Caco-2 (cell line): ENCODE measurements at regions not wholly inside any gene's neighbourhood (a gene's known extent, or its start where the extent isn't known, plus 50 kb on each side); places are given as distances from the start of the nearest gene placed in this dataset.

Source experiments
- BruUV-seq: library from RNA; stranded (reverse); fragments of 400-500 nt; replicated peaks from 2 replicates; lab custom pipeline; 2021; lab: Mats Ljungman, UMichigan
- CTCF ChIA-PET: fragments of 300-600 bp; sonication (Branson Sonifier 250); formaldehyde crosslinking; loops from one replicate; lab custom pipeline; 2022; ENCODE audit warnings: antibody characterized with exemption; lab: Charles Lee
- POLR2A ChIA-PET: fragments of 300-600 bp; sonication (Branson Sonifier 250); formaldehyde crosslinking; loops from one replicate; lab custom pipeline; 2022; ENCODE audit warnings: antibody characterized with exemption; lab: Charles Lee
- DNase-seq, 2 experiments: peaks; one replicate each; pipeline versions ENCODE4 v3.0.0 to v3.0.0-alpha.2; 2020 to 2022
- H3K27me3 ChIP-seq: replicated peaks from 2 replicates; pipeline ENCODE4 v1.6.0; 2011; ENCODE audit warnings: low read length; ENCODE audit not compliant: control insufficient read depth, insufficient read depth
- H3K36me3 ChIP-seq: 2 replicates; pipeline ENCODE4 v1.5.1; 2011; ENCODE audit warnings: low read length; ENCODE audit not compliant: control insufficient read depth, insufficient read depth
- H3K4me1 ChIP-seq: fragments of 250-450 bp; sonication (Bioruptor Pico); 2 replicates; pipeline ENCODE4 v1.5.1; 2020; ENCODE audit warnings: mild to moderate bottlenecking
- H3K4me3 ChIP-seq: 2 replicates; pipeline ENCODE4 v1.5.1; 2011; ENCODE audit warnings: low read depth, mild to moderate bottlenecking, control low read depth, low read length
- H3K9me3 ChIP-seq: fragments of 250-450 bp; sonication (Bioruptor Pico); 2 replicates; pipeline ENCODE4 v1.5.1; 2020; ENCODE audit warnings: mild to moderate bottlenecking, moderate library complexity
- H3K27ac Mint-ChIP-seq: one replicate; pipeline ENCODE4 v1.8.0; 2022; ENCODE audit warnings: mixed read lengths; ENCODE audit not compliant: unreplicated experiment
- H3K27me3 Mint-ChIP-seq: one replicate; pipeline ENCODE4 v1.8.0; 2022; ENCODE audit warnings: mixed read lengths; ENCODE audit not compliant: insufficient read depth, unreplicated experiment
- H3K36me3 Mint-ChIP-seq: one replicate; pipeline ENCODE4 v1.8.0; 2022; ENCODE audit warnings: mild to moderate bottlenecking, mixed read lengths; ENCODE audit not compliant: insufficient read depth, unreplicated experiment
- H3K4me1 Mint-ChIP-seq: one replicate; pipeline ENCODE4 v1.8.0; 2022; ENCODE audit warnings: low read depth, mixed read lengths; ENCODE audit not compliant: unreplicated experiment
- H3K4me3 Mint-ChIP-seq: one replicate; pipeline ENCODE4 v1.8.0; 2022; ENCODE audit warnings: mild to moderate bottlenecking, moderate library complexity, mixed read lengths; ENCODE audit not compliant: unreplicated experiment
- H3K9me3 Mint-ChIP-seq: one replicate; pipeline ENCODE4 v1.8.0; 2022; ENCODE audit warnings: mixed read lengths; ENCODE audit not compliant: unreplicated experiment
- CTCF ChIP-seq, 2 experiments: fragments of 200-600 bp in 1 of 2; IDR thresholded peaks; 1 replicate in 1 of 2; 2 replicates in 1 of 2; pipeline versions ENCODE4 v1.5.1 to v1.8.0; 2011 to 2022; ENCODE audit warnings: antibody characterized with exemption in 1 of 2, control low read depth in 1 of 2, inconsistent platforms in 1 of 2, low read depth in 1 of 2, low read length in 1 of 2, mild to moderate bottlenecking in 1 of 2, moderate library complexity in 1 of 2; ENCODE audit not compliant: insufficient read depth in 1 of 2, severe bottlenecking in 1 of 2, unreplicated experiment in 1 of 2
- intact Hi-C: fragments of 100-400 bp; cut with micrococcal nuclease; formaldehyde crosslinking; loops from one replicate; pipeline ENCODE4 v1.10.0; 2022; ENCODE audit not compliant: unreplicated experiment

GRCh38 chr2:215579809-215580208 is 143.9 kb upstream of the FN1 start:
- no TSS peak for BruUV-seq

DNA sequence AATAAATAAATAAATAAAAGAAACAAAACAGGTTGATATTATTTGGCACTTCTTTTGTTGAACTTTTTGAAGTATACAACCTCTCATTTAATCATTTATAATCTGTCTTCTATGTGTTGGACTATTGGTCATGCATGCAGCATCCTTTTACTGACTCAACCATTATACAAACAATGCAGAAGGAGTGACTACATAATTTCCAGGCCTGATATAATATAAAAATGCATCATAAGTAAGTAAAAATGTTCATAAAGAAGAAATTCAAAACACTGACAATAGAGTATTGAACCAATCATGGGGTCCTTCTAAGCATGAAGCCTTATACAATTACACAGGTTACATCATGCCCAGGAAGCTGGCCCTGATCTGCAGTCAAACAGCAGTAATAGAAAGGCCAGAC is 141.5 kb upstream of the FN1 start:
- Histone ChIP-seq H3K27me3 (no peaks in the 10 kb centered on the region), H3K4me3 (no peak overlapping the region), H3K4me1 (no peaks in the 10 kb centered on the region), H3K9me3 (no peaks in the 10 kb centered on the region), H3K36me3 (no peaks in the 10 kb centered on the region)
- no peaks in the 10 kb centered on the region for H3K36me3 Mint-ChIP-seq
- no peaks in the 10 kb centered on the region for H3K27me3 Mint-ChIP-seq
- ChIA-PET CTCF (no interaction called here), POLR2A (no interaction called here)
- H3K27ac Mint-ChIP-seq, result no peak overlapping the region
- no peaks in the 10 kb centered on the region for H3K4me1 Mint-ChIP-seq
- BruUV-seq, result no TSS peak
- TF ChIP-seq CTCF (IDR thresholded peaks at IDR 0.05; ENCODE audit: insufficient read depth in 1 of 2, low read depth in 1 of 2, low read length in 1 of 2, severe bottlenecking in 1 of 2, unreplicated experiment in 1 of 2), result no peak
- intact Hi-C loops, result no loop called here
- peaks cover 9% of the 10 kb centered on the region for H3K9me3 Mint-ChIP-seq
- no peak for DNase-seq
- H3K4me3 Mint-ChIP-seq, result no peak overlapping the region

More at GRCh38 chr2:215579809-215580208, 143.9 kb upstream of the FN1 start:
- H3K4me1 ChIP-seq, result peaks cover 8% of the 10 kb centered on the region
- H3K9me3 Mint-ChIP-seq, result peaks cover 9% of the 10 kb centered on the region
- H3K4me3 ChIP-seq, result no peak overlapping the region
- no peaks in the 10 kb centered on the region for H3K9me3 ChIP-seq
- H3K27me3 Mint-ChIP-seq, result no peaks in the 10 kb centered on the region
- intact Hi-C loops, result no loop called here
- no peak overlapping the region for H3K27ac Mint-ChIP-seq
- ChIA-PET CTCF (no interaction called here), POLR2A (no interaction called here)
- no peak for TF ChIP-seq CTCF (IDR thresholded peaks at IDR 0.05; ENCODE audit: insufficient read depth in 1 of 2, low read depth in 1 of 2, low read length in 1 of 2, severe bottlenecking in 1 of 2, unreplicated experiment in 1 of 2)
- H3K4me1 Mint-ChIP-seq, result no peaks in the 10 kb centered on the region
- H3K36me3 Mint-ChIP-seq, result no peaks in the 10 kb centered on the region
- no peak overlapping the region for H3K4me3 Mint-ChIP-seq
- H3K27me3 ChIP-seq, result no peaks in the 10 kb centered on the region
- no peaks in the 10 kb centered on the region for H3K36me3 ChIP-seq
- DNase-seq, result no peak

DNA sequence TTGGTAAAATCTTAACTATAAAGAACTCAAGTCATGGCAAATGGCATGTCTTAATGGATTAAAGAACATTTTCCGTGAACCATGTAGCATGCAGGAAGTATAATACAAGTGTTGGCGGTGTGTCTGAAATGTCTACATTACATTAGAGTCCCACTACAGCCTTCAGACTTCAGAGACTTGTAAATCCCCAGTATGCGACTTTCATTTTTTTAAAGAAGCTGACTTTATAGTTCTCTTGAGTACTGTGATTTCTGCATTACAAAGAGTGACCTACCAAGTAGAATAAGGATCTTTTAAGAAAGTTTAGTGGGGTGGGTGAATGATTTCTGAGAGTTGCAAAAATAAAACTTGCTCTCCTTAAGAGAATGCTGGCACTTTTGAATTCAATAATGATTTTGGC is 140.7 kb upstream of the FN1 start:
- H3K27me3 Mint-ChIP-seq, result no peaks in the 10 kb centered on the region
- no peak overlapping the region for H3K4me3 Mint-ChIP-seq
- ChIA-PET POLR2A (no interaction called here), CTCF (no interaction called here)
- TF ChIP-seq CTCF (IDR thresholded peaks at IDR 0.05; ENCODE audit: insufficient read depth in 1 of 2, low read depth in 1 of 2, low read length in 1 of 2, severe bottlenecking in 1 of 2, unreplicated experiment in 1 of 2), result no peak
- no TSS peak for BruUV-seq
- intact Hi-C loops, result no loop called here
- Histone ChIP-seq H3K27me3 (no peaks in the 10 kb centered on the region), H3K36me3 (no peaks in the 10 kb centered on the region), H3K4me1 (no peaks in the 10 kb centered on the region), H3K4me3 (no peak overlapping the region), H3K9me3 (no peaks in the 10 kb centered on the region)
- no peaks in the 10 kb centered on the region for H3K36me3 Mint-ChIP-seq
- no peaks in the 10 kb centered on the region for H3K4me1 Mint-ChIP-seq
- DNase-seq, result no peak
- no peak overlapping the region for H3K27ac Mint-ChIP-seq
- H3K9me3 Mint-ChIP-seq, result peaks cover 9% of the 10 kb centered on the region
